ENCODE measurements at regions not wholly inside any gene's neighbourhood (a gene's known extent, or its start where the extent isn't known, plus 50 kb on each side); places are given as distances from the start of the nearest gene placed in this dataset.
"Not testable (repeated sequence)": the region's sequence is repeated elsewhere in the genome, so short reads cannot be mapped to it uniquely, and the experiment has no call there.

GRCh38 chr1:101121975-101122374 lies 96.4 kb upstream of the DPH5 start:
- DNase-seq (ENCODE audit: low spot score) = no peak
- no peak for TF ChIP-seq CTCF (IDR thresholded peaks at IDR 0.05; ENCODE audit: borderline replicate concordance, control extremely low read depth, extremely low read depth, insufficient read depth, missing control alignments)
- in situ Hi-C loops (cut with MboI; ENCODE audit: low sequenced_read_pairs, unreplicated experiment) = no loop called here

- no peak for TF ChIP-seq CTCF (IDR thresholded peaks at IDR 0.05; ENCODE audit: borderline replicate concordance, control extremely low read depth, extremely low read depth, insufficient read depth, missing control alignments)
- no peak for DNase-seq (ENCODE audit: low spot score)
- in situ Hi-C loops (cut with MboI; ENCODE audit: low sequenced_read_pairs, unreplicated experiment) = no loop called here
Observed at GRCh38 chr1:101121504-101121903, 95.9 kb upstream of the DPH5 start.

GRCh38 chr1:101120868-101121267 lies 95.3 kb upstream of the DPH5 start:
- in situ Hi-C loops (cut with MboI; ENCODE audit: low sequenced_read_pairs, unreplicated experiment) = no loop called here

GRCh38 chr1:101119289-101119688 lies 93.7 kb upstream of the DPH5 start:
- no peak for DNase-seq (ENCODE audit: low spot score)
- no peak for TF ChIP-seq CTCF (IDR thresholded peaks at IDR 0.05; ENCODE audit: borderline replicate concordance, control extremely low read depth, extremely low read depth, insufficient read depth, missing control alignments)
- in situ Hi-C loops (cut with MboI; ENCODE audit: low sequenced_read_pairs, unreplicated experiment) = no loop called here

More at GRCh38 chr1:101120868-101121267, 95.3 kb upstream of the DPH5 start:
- TF ChIP-seq CTCF (IDR thresholded peaks at IDR 0.05; ENCODE audit: borderline replicate concordance, control extremely low read depth, extremely low read depth, insufficient read depth, missing control alignments) = no peak
- no peak for DNase-seq (ENCODE audit: low spot score)

- DNase-seq (ENCODE audit: low spot score) = no peak
- in situ Hi-C loops (cut with MboI; ENCODE audit: low sequenced_read_pairs, unreplicated experiment) = no loop called here
- TF ChIP-seq CTCF (IDR thresholded peaks at IDR 0.05; ENCODE audit: borderline replicate concordance, control extremely low read depth, extremely low read depth, insufficient read depth, missing control alignments) = no peak
Observed at GRCh38 chr1:101116006-101116405, 90.4 kb upstream of the DPH5 start.

GRCh38 chr1:101115112-101115511 lies 89.5 kb upstream of the DPH5 start:
- DNase-seq (ENCODE audit: low spot score) = no peak
- in situ Hi-C loops (cut with MboI; ENCODE audit: low sequenced_read_pairs, unreplicated experiment) = no loop called here
- no peak for TF ChIP-seq CTCF (IDR thresholded peaks at IDR 0.05; ENCODE audit: borderline replicate concordance, control extremely low read depth, extremely low read depth, insufficient read depth, missing control alignments)

- in situ Hi-C loops (cut with MboI; ENCODE audit: low sequenced_read_pairs, unreplicated experiment); DNase-seq (ENCODE audit: low spot score): not testable (repeated sequence)
Observed at GRCh38 chr1:101114128-101114527, 88.5 kb upstream of the DPH5 start.
